ENCODE measurements at regions not wholly inside any gene's neighbourhood (a gene's known extent, or its start where the extent isn't known, plus 50 kb on each side); places are given as distances from the start of the nearest gene placed in this dataset.
"Not testable (repeated sequence)": the region's sequence is repeated elsewhere in the genome, so short reads cannot be mapped to it uniquely, and the experiment has no call there.

- DNase-seq: no peak
Measured at GRCh38 chrX:104372547-104372946, 117.8 kb upstream of the ESX1 start.

GRCh38 chrX:104370089-104370488, 115.4 kb upstream of the ESX1 start:
- DNase-seq: no peak

- not testable (repeated sequence) for DNase-seq
Measured at GRCh38 chrX:104360774-104361173, 106.0 kb upstream of the ESX1 start.

- DNase-seq: no peak
Measured at GRCh38 chrX:104359124-104359523, 104.4 kb upstream of the ESX1 start.

GRCh38 chrX:104351173-104351769, 96.5 kb upstream of the ESX1 start:
- DNase-seq: peak; percentile 84

- no peak for DNase-seq
Measured at GRCh38 chrX:104347860-104348259, 93.1 kb upstream of the ESX1 start.

GRCh38 chrX:104343428-104344129, 88.8 kb upstream of the ESX1 start:
- peak; percentile 66 for DNase-seq

- DNase-seq: no peak
Measured at GRCh38 chrX:104342065-104342464, 87.3 kb upstream of the ESX1 start.

- peak; percentile 65 for DNase-seq
Measured at GRCh38 chrX:104335756-104336155, 81.0 kb upstream of the ESX1 start.

GRCh38 chrX:104334971-104335370, 80.2 kb upstream of the ESX1 start:
- no peak for DNase-seq

- DNase-seq: peak; percentile 66
Measured at GRCh38 chrX:104330966-104331365, 76.2 kb upstream of the ESX1 start.

GRCh38 chrX:104329731-104330130, 75.0 kb upstream of the ESX1 start:
- DNase-seq: no peak

GRCh38 chrX:104325213-104325585, 70.5 kb upstream of the ESX1 start:
- DNase-seq: peak; percentile 7

- DNase-seq: no peak
Measured at GRCh38 chrX:104324461-104325212, 69.9 kb upstream of the ESX1 start.

GRCh38 chrX:104319346-104319745, 64.6 kb upstream of the ESX1 start:
- DNase-seq: no peak

- DNase-seq: peak; percentile 17
Measured at GRCh38 chrX:104318330-104319009, 63.7 kb upstream of the ESX1 start.

- no peak for DNase-seq
Measured at GRCh38 chrX:104316739-104317138, 62.0 kb upstream of the ESX1 start.

- DNase-seq: peak; percentile 19
Measured at GRCh38 chrX:104315555-104315954, 60.8 kb upstream of the ESX1 start.

GRCh38 chrX:104310657-104311254, 56.0 kb upstream of the ESX1 start:
- DNase-seq: no peak

- DNase-seq: peak; percentile 37
Measured at GRCh38 chrX:104310090-104310489, 55.4 kb upstream of the ESX1 start.

- no peak for DNase-seq
Measured at GRCh38 chrX:104309169-104309568, 54.4 kb upstream of the ESX1 start.

GRCh38 chrX:104307341-104307740, 52.6 kb upstream of the ESX1 start:
- DNase-seq: peak; percentile 1

GRCh38 chrX:104306180-104306579, 51.4 kb upstream of the ESX1 start:
- no peak for DNase-seq
